Ishikawa (cell line): ENCODE measurements at regions not wholly inside any gene's neighbourhood (a gene's known extent, or its start where the extent isn't known, plus 50 kb on each side); places are given as distances from the start of the nearest gene placed in this dataset.

Source experiments
- CEBPB ChIP-seq: IDR thresholded peaks from 2 replicates; pipeline ENCODE4 v1.6.1; 2012
- CREB1 ChIP-seq: IDR thresholded peaks from 2 replicates; pipeline ENCODE4 v1.6.1; 2012; ENCODE audit warnings: low read depth
- EGR1 ChIP-seq: IDR thresholded peaks from 2 replicates; pipeline ENCODE4 v1.6.1; 2012
- EP300 ChIP-seq: IDR thresholded peaks from 2 replicates; pipeline ENCODE4 v1.6.1; 2012; ENCODE audit warnings: borderline replicate concordance
- FOXM1 ChIP-seq: IDR thresholded peaks from 2 replicates; pipeline ENCODE4 v1.6.1; 2012; ENCODE audit warnings: low read depth, borderline replicate concordance
- NFIC ChIP-seq: IDR thresholded peaks from 2 replicates; pipeline ENCODE4 v1.6.1; 2012
- RAD21 ChIP-seq: IDR thresholded peaks from 2 replicates; pipeline ENCODE4 v1.6.1; 2012; ENCODE audit warnings: low read depth
- TAF1 ChIP-seq: IDR thresholded peaks from 2 replicates; pipeline ENCODE4 v1.6.1; 2012; ENCODE audit warnings: low read depth, mild to moderate bottlenecking
- TCF12 ChIP-seq: IDR thresholded peaks from 2 replicates; pipeline ENCODE4 v1.6.1; 2012; ENCODE audit warnings: low read depth
- TEAD4 ChIP-seq: IDR thresholded peaks from 2 replicates; pipeline ENCODE4 v1.6.1; 2012
- YY1 ChIP-seq: IDR thresholded peaks from 2 replicates; pipeline ENCODE4 v1.6.1; 2012; ENCODE audit warnings: low read depth
- ZBTB7A ChIP-seq: IDR thresholded peaks from 2 replicates; pipeline ENCODE4 v1.6.1; 2012; ENCODE audit warnings: low read depth
- TF ChIP-seq, protein P1 (sequence below): IDR thresholded peaks from 2 replicates; pipeline ENCODE4 v1.6.1; 2012
- TF ChIP-seq, protein P2 (sequence below): IDR thresholded peaks from 2 replicates; pipeline ENCODE4 v1.6.1; 2012
- TF ChIP-seq, protein P3 (sequence below): IDR thresholded peaks from 2 replicates; pipeline ENCODE4 v1.6.1; 2012; ENCODE audit warnings: low read depth, mild to moderate bottlenecking

DNA sequence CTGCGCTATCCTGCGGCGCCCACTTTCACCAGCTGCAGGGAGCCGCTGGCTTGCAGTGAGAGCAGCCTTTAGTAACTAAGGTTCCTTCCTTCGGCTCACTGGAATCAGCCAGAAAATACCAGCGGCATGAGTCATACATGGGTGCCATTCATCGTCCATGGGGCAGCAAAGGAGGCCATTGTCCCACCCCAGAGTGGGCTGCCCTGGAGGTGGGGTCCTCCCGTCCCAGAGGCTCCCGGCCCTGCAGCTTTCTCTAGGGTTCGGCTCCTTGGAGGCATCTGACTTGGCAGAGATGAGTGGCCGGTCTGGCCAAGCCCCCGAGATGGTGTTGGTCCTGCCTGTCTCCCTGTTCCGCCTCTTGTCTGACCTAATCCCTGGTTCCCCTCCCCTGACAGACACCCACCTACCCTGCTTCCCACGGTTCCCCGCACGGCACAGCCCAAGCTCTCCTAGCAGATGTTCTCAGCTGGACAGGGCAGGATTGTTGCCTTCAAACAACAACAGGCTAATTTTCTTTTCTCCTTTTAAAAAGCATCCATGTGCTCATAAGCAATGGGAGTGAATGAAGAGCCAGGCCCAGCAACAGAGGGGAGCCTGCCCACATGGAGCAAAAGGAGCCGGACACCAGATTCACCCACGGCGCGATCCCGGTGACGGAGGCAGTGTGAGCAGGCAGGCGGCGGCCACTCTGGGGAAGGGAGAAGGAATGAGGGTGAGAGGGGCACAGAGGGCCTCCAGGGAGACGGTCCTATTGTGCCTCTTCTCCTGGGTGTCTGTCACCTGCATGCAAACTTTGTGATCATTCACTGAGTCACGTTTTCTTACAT, 97.0 kb upstream of the COL5A1 start:
- TF ChIP-seq TEAD4 (peak; percentile 86), EP300 (no peak), ZBTB7A (peak; percentile 94), YY1 (0 out of 2 replicates have a peak, but pooled peaks have one; percentile 46)

DNA sequence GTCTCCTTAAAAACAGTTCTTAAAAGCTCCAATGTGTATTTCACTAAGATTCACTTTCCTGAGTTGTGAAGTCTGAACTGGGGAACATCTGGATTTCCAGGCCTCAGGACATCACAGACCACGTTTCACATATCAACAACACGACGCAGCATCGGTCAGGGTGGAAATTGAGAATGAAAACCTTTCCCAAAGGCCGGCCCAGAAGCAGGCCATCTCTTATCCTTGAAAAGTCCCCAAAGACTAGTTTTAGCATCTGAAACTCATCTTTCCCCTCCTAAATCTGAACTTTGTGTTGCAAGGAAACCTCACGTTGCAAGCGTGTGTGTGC, 96.4 kb upstream of the COL5A1 start:
- TF ChIP-seq, protein P1, sequence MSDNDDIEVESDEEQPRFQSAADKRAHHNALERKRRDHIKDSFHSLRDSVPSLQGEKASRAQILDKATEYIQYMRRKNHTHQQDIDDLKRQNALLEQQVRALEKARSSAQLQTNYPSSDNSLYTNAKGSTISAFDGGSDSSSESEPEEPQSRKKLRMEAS: no peak
- TF ChIP-seq TEAD4: no peak
- TF ChIP-seq TCF12: no peak
- TF ChIP-seq FOXM1: no peak
- TF ChIP-seq, protein P2, sequence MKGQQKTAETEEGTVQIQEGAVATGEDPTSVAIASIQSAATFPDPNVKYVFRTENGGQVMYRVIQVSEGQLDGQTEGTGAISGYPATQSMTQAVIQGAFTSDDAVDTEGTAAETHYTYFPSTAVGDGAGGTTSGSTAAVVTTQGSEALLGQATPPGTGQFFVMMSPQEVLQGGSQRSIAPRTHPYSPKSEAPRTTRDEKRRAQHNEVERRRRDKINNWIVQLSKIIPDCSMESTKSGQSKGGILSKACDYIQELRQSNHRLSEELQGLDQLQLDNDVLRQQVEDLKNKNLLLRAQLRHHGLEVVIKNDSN: no peak
- TF ChIP-seq, protein P3, sequence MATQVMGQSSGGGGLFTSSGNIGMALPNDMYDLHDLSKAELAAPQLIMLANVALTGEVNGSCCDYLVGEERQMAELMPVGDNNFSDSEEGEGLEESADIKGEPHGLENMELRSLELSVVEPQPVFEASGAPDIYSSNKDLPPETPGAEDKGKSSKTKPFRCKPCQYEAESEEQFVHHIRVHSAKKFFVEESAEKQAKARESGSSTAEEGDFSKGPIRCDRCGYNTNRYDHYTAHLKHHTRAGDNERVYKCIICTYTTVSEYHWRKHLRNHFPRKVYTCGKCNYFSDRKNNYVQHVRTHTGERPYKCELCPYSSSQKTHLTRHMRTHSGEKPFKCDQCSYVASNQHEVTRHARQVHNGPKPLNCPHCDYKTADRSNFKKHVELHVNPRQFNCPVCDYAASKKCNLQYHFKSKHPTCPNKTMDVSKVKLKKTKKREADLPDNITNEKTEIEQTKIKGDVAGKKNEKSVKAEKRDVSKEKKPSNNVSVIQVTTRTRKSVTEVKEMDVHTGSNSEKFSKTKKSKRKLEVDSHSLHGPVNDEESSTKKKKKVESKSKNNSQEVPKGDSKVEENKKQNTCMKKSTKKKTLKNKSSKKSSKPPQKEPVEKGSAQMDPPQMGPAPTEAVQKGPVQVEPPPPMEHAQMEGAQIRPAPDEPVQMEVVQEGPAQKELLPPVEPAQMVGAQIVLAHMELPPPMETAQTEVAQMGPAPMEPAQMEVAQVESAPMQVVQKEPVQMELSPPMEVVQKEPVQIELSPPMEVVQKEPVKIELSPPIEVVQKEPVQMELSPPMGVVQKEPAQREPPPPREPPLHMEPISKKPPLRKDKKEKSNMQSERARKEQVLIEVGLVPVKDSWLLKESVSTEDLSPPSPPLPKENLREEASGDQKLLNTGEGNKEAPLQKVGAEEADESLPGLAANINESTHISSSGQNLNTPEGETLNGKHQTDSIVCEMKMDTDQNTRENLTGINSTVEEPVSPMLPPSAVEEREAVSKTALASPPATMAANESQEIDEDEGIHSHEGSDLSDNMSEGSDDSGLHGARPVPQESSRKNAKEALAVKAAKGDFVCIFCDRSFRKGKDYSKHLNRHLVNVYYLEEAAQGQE: no peak
- no peak for TF ChIP-seq NFIC
- TF ChIP-seq YY1: no peak
- no peak for TF ChIP-seq EGR1
- TF ChIP-seq CEBPB: no peak
- no peak for TF ChIP-seq CREB1
- no peak for TF ChIP-seq ZBTB7A
- TF ChIP-seq EP300: no peak
- TF ChIP-seq TAF1: no peak
- TF ChIP-seq RAD21: no peak

DNA sequence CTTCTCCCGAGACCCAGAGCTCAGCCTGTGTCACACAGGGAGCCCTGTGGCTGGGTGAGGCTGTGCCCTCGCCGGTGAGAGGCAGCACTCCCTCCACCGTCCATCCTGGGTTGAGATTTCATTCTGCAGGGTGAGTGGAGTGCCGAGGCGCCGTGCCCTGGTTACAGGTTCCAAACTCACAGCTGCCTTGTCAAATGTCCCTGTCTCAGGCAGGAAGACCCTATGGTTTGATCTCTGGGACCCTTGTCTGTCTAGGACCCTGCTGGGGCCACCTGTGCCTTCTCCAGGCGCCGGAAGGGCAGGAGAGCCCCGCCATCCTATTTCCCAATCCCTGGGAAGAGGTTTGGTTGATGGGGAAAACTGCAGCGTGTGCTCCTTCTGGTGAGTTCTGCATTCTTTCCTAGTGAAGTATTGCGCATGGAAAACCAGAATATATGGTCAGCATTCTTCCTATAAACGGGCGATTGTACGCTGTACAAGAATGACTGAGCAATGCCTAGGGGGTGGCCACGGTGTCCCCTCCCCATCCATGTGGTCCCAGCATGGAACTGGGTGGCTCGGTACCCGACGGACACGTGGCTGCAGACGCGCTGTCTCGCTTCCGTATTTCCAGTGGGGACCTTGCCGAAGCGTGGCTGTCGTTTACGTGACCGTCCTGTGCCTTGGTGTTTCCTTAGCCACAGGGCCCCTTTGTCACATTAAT, 95.9 kb upstream of the COL5A1 start:
- TF ChIP-seq EGR1 (no peak), RAD21 (no peak)
- TF ChIP-seq, protein P3: no peak

DNA sequence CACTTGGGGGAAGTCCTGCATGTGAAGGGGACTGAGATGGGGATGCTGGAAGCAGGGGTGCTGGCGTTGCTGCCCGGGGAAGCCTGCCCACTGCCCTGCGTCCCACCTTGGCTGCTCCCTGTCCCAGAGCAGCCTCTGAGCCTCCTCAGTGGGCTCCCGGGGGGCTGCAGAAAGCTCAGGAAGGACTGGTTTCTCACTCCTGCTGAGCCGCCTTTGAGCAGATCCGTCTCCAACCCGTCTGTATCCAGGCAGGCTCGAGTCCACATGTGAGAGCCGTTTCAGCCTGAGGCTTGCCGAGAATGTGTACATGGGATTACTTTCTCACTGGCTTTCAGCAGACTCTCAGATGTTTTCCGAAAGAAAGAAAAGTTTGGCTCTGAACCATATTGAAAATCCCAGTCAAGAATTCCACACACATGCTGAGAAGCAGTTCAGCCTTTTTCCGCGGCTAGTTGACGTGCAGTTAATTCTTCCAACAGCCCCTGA, 95.3 kb upstream of the COL5A1 start:
- TF ChIP-seq, protein P3: no peak
- TF ChIP-seq TCF12: no peak
- TF ChIP-seq FOXM1: no peak
- no peak for TF ChIP-seq RAD21
- TF ChIP-seq EGR1: no peak
- TF ChIP-seq TEAD4: no peak
- TF ChIP-seq, protein P1: no peak
- no peak for TF ChIP-seq YY1
- TF ChIP-seq CREB1: no peak

DNA sequence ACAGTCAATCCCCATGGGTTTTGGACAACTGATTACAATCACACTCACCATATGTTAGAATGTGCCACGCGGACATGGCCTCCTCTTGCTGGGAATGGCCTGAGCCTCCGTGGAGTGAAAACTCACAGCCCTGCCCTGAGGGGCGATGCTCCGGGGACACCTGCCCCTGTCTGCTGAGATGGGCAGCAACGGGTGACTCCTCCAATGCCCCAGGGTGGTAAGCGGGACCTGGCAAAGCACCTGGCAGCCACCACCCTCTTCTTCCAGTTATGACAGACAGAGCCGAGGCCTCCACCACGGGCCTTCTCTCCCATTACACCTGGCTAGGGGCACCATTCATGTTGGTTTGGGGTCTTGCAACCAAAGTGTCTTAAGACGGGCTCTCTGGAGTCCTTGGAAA, 94.9 kb upstream of the COL5A1 start:
- TF ChIP-seq FOXM1: no peak
- no peak for TF ChIP-seq CEBPB
- TF ChIP-seq EP300: no peak
- TF ChIP-seq TCF12: no peak
- no peak for TF ChIP-seq YY1
- no peak for TF ChIP-seq RAD21
- no peak for TF ChIP-seq NFIC
- TF ChIP-seq, protein P3: no peak
- TF ChIP-seq CREB1: no peak
- TF ChIP-seq TAF1: no peak
- no peak for TF ChIP-seq ZBTB7A
